C4-2B (cell line): ENCODE measurements at regions not wholly inside any gene's neighbourhood (a gene's known extent, or its start where the extent isn't known, plus 50 kb on each side); places are given as distances from the start of the nearest gene placed in this dataset.
"Not testable (repeated sequence)": the region's sequence is repeated elsewhere in the genome, so short reads cannot be mapped to it uniquely, and the experiment has no call there.

Experiments
- H3K27ac ChIP-seq: fragments of 450-650 bp; 2 replicates; pipeline ENCODE4 v1.5.1; 2017
- ZFX ChIP-seq: fragments of 450-650 bp; IDR thresholded peaks from 2 replicates; pipeline ENCODE4 v1.6.1; 2017
- TF ChIP-seq, protein P1 (sequence below): fragments of 450-650 bp; conservative IDR thresholded peaks from 2 replicates; pipeline ENCODE4 v1.5.1; 2017; ENCODE audit warnings: mild to moderate bottlenecking

DNA sequence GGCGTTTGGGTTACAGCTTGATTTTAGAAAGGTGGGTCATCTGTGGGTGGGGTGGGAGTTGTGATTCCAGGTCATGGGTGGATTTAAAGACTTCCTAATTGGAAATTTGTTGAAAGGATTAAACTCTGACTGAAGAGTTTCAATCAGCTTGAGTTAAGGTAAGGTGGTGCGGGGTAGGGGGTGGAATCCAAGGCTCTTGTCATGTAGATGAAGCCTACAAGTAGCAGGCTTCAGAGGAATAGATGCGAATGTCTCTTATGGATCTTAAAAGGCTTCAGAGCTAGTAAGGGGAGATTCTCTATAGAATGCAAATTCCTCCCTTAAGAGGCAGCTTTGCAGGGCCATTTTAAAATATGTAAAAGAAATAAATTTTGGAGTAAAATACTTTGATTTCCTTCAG, 645.3 kb downstream of the FRK start:
- TF ChIP-seq, protein P1, sequence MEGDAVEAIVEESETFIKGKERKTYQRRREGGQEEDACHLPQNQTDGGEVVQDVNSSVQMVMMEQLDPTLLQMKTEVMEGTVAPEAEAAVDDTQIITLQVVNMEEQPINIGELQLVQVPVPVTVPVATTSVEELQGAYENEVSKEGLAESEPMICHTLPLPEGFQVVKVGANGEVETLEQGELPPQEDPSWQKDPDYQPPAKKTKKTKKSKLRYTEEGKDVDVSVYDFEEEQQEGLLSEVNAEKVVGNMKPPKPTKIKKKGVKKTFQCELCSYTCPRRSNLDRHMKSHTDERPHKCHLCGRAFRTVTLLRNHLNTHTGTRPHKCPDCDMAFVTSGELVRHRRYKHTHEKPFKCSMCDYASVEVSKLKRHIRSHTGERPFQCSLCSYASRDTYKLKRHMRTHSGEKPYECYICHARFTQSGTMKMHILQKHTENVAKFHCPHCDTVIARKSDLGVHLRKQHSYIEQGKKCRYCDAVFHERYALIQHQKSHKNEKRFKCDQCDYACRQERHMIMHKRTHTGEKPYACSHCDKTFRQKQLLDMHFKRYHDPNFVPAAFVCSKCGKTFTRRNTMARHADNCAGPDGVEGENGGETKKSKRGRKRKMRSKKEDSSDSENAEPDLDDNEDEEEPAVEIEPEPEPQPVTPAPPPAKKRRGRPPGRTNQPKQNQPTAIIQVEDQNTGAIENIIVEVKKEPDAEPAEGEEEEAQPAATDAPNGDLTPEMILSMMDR = no peak
- TF ChIP-seq ZFX = no peak
- no peak overlapping the region for H3K27ac ChIP-seq

DNA sequence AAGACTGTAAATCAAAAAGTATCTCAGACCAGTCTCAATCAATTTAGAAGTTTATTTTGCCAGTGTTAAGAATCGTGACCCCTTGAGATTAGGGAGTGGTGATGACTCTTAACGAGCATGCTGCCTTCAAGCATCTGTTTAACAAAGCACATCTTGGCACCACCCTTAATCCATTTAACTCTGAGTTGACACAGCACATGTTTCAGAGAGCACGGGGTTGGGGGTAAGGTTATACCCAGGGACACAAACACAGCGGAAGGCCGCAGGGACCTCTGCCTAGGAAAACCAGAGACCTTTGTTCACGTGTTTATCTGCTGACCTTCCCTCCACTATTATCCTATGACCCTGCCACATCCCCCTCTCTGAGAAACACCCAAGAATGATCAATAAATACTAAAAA, 645.8 kb downstream of the FRK start:
- H3K27ac ChIP-seq = not testable (repeated sequence)

DNA sequence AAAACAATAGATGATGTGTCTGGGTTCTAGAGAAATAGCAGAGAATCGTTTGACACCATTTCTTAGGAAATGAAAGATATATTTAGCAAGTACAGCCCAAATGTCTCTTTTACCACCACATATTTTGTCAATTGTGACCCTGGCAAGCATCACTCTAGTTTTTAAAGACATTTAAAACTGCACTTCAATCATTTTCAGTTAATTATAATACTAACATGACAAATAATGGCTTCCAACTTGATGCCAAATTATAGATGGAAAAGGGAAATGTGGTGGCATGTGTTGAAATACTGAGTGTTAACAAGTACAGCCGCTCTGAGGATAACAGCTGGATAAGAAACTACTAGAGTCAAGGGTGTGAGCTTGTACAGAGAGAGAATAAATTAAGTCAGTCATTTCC, 648.9 kb downstream of the FRK start:
- TF ChIP-seq, protein P1 = no peak
- TF ChIP-seq ZFX = no peak
- no peak overlapping the region for H3K27ac ChIP-seq

DNA sequence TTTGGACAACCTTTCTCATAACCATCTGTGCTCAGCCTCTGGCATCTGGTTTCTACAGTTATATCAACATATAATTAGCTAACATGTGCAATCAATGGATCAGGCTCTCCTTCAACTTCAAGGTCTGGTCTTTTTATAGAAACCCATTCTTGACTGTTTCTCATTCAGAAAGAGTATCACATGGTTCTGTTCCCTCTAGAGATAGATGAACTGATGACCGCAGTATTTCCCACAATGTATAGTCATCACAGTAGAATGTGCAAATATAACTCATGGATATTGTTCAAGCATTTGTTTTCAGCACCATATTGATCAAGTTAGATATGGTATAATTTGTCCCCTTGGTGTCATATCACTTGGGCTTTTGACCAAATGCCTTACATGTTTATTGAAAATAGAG, 656.2 kb downstream of the FRK start:
- H3K27ac ChIP-seq = no peak overlapping the region
- TF ChIP-seq, protein P1 = no peak
- no peak for TF ChIP-seq ZFX

DNA sequence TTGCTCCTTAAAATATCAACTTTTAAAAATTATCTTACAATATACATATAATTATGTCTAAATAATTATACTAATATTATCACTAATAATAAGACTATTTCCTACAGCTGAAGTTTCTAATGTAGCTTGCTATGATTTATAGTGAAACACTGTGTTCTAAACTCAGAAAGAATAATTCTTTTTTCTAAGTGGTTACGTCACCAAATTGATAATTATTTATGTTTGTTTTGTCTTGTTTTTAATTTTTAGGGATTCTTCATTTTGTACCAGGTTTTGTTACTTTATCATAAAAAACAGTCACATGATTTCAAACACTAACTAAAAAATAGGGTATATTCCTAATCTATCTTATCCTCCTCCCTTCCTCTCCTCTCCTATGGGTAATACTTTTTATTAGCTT, 662.1 kb downstream of the FRK start:
- TF ChIP-seq, protein P1 = no peak
- TF ChIP-seq ZFX = no peak
- H3K27ac ChIP-seq = no peak overlapping the region

DNA sequence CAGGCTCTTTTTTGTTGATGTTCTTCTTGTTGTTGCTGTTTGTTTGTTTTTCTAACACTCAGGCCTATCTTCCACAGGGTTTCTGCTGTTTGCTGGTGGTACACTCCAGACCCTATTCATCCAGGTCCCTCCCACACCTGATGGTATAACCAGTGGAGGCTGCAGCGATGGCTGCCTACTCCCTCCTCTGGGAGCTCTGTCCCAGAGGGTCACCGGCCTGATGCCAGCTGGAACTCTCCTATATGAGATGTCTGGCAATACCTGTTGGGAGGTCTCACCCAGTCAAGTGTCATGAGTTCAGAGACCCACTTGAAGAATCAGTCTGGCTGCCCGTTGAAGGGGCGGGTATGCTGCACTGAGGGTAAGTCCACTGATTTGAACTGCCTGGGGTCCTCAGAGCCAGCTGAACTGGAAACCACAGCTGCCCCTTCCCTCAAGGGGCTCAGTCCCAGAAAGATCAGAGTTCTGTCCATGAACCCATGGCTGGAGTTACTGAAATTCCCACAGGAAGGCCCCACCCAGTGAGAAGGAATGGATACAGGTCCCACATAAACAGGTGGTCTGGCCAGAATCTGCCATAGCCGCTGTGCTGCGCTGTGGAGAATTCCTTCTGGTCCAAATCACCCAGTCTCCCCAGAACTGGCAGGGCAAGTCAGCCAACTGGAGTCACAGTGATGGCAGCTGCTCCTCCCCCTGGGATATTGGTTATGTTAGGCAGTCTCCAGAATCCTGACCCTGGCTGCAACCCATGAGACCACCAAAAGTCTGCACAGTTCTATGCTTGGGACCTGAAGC, 664.4 kb downstream of the FRK start:
- TF ChIP-seq ZFX = no peak
- TF ChIP-seq, protein P1 = no peak
- no peak overlapping the region for H3K27ac ChIP-seq

DNA sequence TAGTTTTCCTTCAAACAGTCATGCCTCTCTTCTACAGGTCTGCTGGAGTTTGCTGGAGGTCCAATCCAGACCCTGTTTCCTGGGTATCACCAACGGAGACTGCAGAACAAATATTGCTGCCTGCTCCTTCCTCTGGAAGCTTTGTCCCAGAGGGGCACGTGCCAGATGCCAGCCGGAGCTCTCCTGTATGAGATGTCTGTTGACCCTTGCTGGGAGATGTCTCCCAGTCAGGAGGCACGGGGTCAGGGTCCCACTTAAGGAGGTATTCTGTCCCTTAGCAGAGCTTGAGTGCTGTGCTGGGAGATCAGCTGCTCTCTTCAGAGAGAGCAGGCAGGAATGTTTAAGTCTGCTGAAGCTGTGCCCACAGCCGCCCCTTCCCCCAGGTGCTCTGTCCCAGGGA, 666.9 kb downstream of the FRK start:
- no peak overlapping the region for H3K27ac ChIP-seq
- no peak for TF ChIP-seq ZFX
- TF ChIP-seq, protein P1 = no peak

DNA sequence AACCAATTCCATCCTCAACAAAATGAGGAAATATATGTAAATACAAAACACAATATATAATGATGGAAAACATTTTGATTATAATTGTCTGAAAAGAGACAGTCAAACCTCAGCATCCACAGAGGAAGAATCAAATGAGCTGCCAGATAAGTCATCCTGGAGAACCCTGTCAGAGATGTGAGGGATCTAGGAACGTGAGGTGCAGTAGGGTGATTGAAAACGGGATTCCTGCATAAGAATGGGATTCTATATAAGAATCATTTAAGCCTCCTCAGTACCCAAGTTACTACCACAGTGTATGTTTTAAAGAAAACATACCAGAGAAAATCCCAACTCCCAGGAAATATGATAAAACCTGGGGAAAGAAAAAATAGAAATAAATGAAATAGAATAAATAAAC, 690.5 kb downstream of the FRK start:
- no peak overlapping the region for H3K27ac ChIP-seq
- TF ChIP-seq, protein P1 = no peak
- TF ChIP-seq ZFX = no peak
